ENCODE measurements at regions not wholly inside any gene's neighbourhood (a gene's known extent, or its start where the extent isn't known, plus 50 kb on each side); places are given as distances from the start of the nearest gene placed in this dataset.
"Not testable (repeated sequence)": the region's sequence is repeated elsewhere in the genome, so short reads cannot be mapped to it uniquely, and the experiment has no call there.

GRCh38 chr6:170144571-170145271 lies 146.2 kb downstream of the DLL1 start:
- no peak overlapping the region for H3K27ac ChIP-seq (ENCODE audit: insufficient read depth in 1 of 2, low read depth in 1 of 2, low read length in 2 of 2, poor library complexity in 1 of 2, severe bottlenecking in 2 of 2)
- ChIA-PET POLR2A (no interaction called here), CTCF (no interaction called here)
- H3K4me1 ChIP-seq (ENCODE audit: control extremely low read depth in 1 of 4, control insufficient read depth in 4 of 4, insufficient read depth in 4 of 4, low read length in 3 of 4) = peaks cover 0 to 32% (median 23%) of the 10 kb centered on the region in 4 experiments
- H3K36me3 ChIP-seq (ENCODE audit: control insufficient read depth in 4 of 4, insufficient read depth in 4 of 4, low read length in 3 of 4) = no peaks in the 10 kb centered on the region
- DNase-seq = peak; percentile 15 to 73 (median 72)
- no peak overlapping the region for H3K4me3 ChIP-seq (ENCODE audit: control insufficient read depth in 1 of 7, extremely low read depth in 1 of 7, insufficient read depth in 4 of 7, low read depth in 2 of 7, low read length in 6 of 7)
- peaks cover 0 to 3% (median 0%) of the 10 kb centered on the region in 5 experiments for H3K27me3 ChIP-seq (replicated peaks in 2 of 5; ENCODE audit: control insufficient read depth in 4 of 5, insufficient read depth in 5 of 5, low read length in 4 of 5)
- H3K9me3 ChIP-seq (ENCODE audit: control extremely low read depth in 1 of 5, control insufficient read depth in 4 of 5, insufficient read depth in 2 of 5, low read depth in 1 of 5, low read length in 4 of 5) = peaks cover 0 to 8% (median 5%) of the 10 kb centered on the region in 5 experiments
- WGBS (ENCODE audit: insufficient coverage) = 95% methylated on average over 3 of the region's 4 CpGs

- DNase-seq = no peak
- Histone ChIP-seq H3K27me3 (replicated peaks in 2 of 5; ENCODE audit: control insufficient read depth in 4 of 5, insufficient read depth in 5 of 5, low read length in 4 of 5) (peaks cover 0 to 3% (median 0%) of the 10 kb centered on the region in 5 experiments), H3K36me3 (ENCODE audit: control insufficient read depth in 4 of 4, insufficient read depth in 4 of 4, low read length in 3 of 4) (no peaks in the 10 kb centered on the region), H3K9me3 (ENCODE audit: control extremely low read depth in 1 of 5, control insufficient read depth in 4 of 5, insufficient read depth in 2 of 5, low read depth in 1 of 5, low read length in 4 of 5) (peaks cover 0 to 8% (median 5%) of the 10 kb centered on the region in 5 experiments), H3K4me3 (ENCODE audit: control insufficient read depth in 1 of 7, extremely low read depth in 1 of 7, insufficient read depth in 4 of 7, low read depth in 2 of 7, low read length in 6 of 7) (no peak overlapping the region), H3K4me1 (ENCODE audit: control extremely low read depth in 1 of 4, control insufficient read depth in 4 of 4, insufficient read depth in 4 of 4, low read length in 3 of 4) (peaks cover 0 to 21% (median 17%) of the 10 kb centered on the region in 4 experiments), H3K27ac (ENCODE audit: insufficient read depth in 1 of 2, low read depth in 1 of 2, low read length in 2 of 2, poor library complexity in 1 of 2, severe bottlenecking in 2 of 2) (no peak overlapping the region)
- 91% methylated on average over 7 of the region's 14 CpGs for WGBS (ENCODE audit: insufficient coverage)
- ChIA-PET CTCF (no interaction called here), POLR2A (no interaction called here)
Observed at GRCh38 chr6:170143401-170144150, 147.3 kb downstream of the DLL1 start.

GRCh38 chr6:170142559-170142958 lies 148.3 kb downstream of the DLL1 start:
- 100% methylated on average over 1 of the region's 7 CpGs for WGBS (ENCODE audit: insufficient coverage)
- DNase-seq = no peak
- no peak overlapping the region for H3K4me3 ChIP-seq (ENCODE audit: control insufficient read depth in 1 of 7, extremely low read depth in 1 of 7, insufficient read depth in 4 of 7, low read depth in 2 of 7, low read length in 6 of 7)
- ChIA-PET POLR2A (no interaction called here), CTCF (no interaction called here)
- H3K9me3 ChIP-seq (ENCODE audit: control extremely low read depth in 1 of 5, control insufficient read depth in 4 of 5, insufficient read depth in 2 of 5, low read depth in 1 of 5, low read length in 4 of 5) = peaks cover 0 to 8% (median 5%) of the 10 kb centered on the region in 5 experiments
- peaks cover 0 to 11% (median 8%) of the 10 kb centered on the region in 4 experiments for H3K4me1 ChIP-seq (ENCODE audit: control extremely low read depth in 1 of 4, control insufficient read depth in 4 of 4, insufficient read depth in 4 of 4, low read length in 3 of 4)
- H3K36me3 ChIP-seq (ENCODE audit: control insufficient read depth in 4 of 4, insufficient read depth in 4 of 4, low read length in 3 of 4) = no peaks in the 10 kb centered on the region
- H3K27ac ChIP-seq (ENCODE audit: insufficient read depth in 1 of 2, low read depth in 1 of 2, low read length in 2 of 2, poor library complexity in 1 of 2, severe bottlenecking in 2 of 2) = no peak overlapping the region
- H3K27me3 ChIP-seq (replicated peaks in 2 of 5; ENCODE audit: control insufficient read depth in 4 of 5, insufficient read depth in 5 of 5, low read length in 4 of 5) = peaks cover 0 to 11% (median 3%) of the 10 kb centered on the region in 5 experiments

- CTCF ChIA-PET; H3K36me3 ChIP-seq (ENCODE audit: control insufficient read depth in 4 of 4, insufficient read depth in 4 of 4, low read length in 3 of 4); H3K27ac ChIP-seq (ENCODE audit: insufficient read depth in 1 of 2, low read depth in 1 of 2, low read length in 2 of 2, poor library complexity in 1 of 2, severe bottlenecking in 2 of 2); POLR2A ChIA-PET; DNase-seq; H3K4me3 ChIP-seq (ENCODE audit: control insufficient read depth in 1 of 7, extremely low read depth in 1 of 7, insufficient read depth in 4 of 7, low read depth in 2 of 7, low read length in 6 of 7); H3K4me1 ChIP-seq (ENCODE audit: control extremely low read depth in 1 of 4, control insufficient read depth in 4 of 4, insufficient read depth in 4 of 4, low read length in 3 of 4): not testable (repeated sequence)
- WGBS (ENCODE audit: insufficient coverage) = 100% methylated on average over 3 of the region's 10 CpGs
- peaks cover 0 to 19% (median 10%) of the 10 kb centered on the region in 5 experiments for H3K9me3 ChIP-seq (ENCODE audit: control extremely low read depth in 1 of 5, control insufficient read depth in 4 of 5, insufficient read depth in 2 of 5, low read depth in 1 of 5, low read length in 4 of 5)
- H3K27me3 ChIP-seq (replicated peaks in 2 of 5; ENCODE audit: control insufficient read depth in 4 of 5, insufficient read depth in 5 of 5, low read length in 4 of 5) = peaks cover 0 to 26% (median 3%) of the 10 kb centered on the region in 5 experiments
Observed at GRCh38 chr6:170141061-170141460, 149.8 kb downstream of the DLL1 start.

- POLR2A ChIA-PET = no interaction called here
Observed at GRCh38 chr6:170140129-170140528, 150.7 kb downstream of the DLL1 start.

GRCh38 chr6:170139531-170139930 lies 151.3 kb downstream of the DLL1 start:
- DNase-seq = no peak
- no peak overlapping the region for H3K4me3 ChIP-seq (ENCODE audit: control insufficient read depth in 1 of 7, extremely low read depth in 1 of 7, insufficient read depth in 4 of 7, low read depth in 2 of 7, low read length in 6 of 7)
- no peaks in the 10 kb centered on the region for H3K36me3 ChIP-seq (ENCODE audit: control insufficient read depth in 4 of 4, insufficient read depth in 4 of 4, low read length in 3 of 4)
- peaks cover 0 to 39% (median 3%) of the 10 kb centered on the region in 5 experiments for H3K27me3 ChIP-seq (replicated peaks in 2 of 5; ENCODE audit: control insufficient read depth in 4 of 5, insufficient read depth in 5 of 5, low read length in 4 of 5)
- H3K9me3 ChIP-seq (ENCODE audit: control extremely low read depth in 1 of 5, control insufficient read depth in 4 of 5, insufficient read depth in 2 of 5, low read depth in 1 of 5, low read length in 4 of 5) = peaks cover 0 to 18% (median 7%) of the 10 kb centered on the region in 5 experiments
- ChIA-PET POLR2A (no interaction called here), CTCF (no interaction called here)
- H3K27ac ChIP-seq (ENCODE audit: insufficient read depth in 1 of 2, low read depth in 1 of 2, low read length in 2 of 2, poor library complexity in 1 of 2, severe bottlenecking in 2 of 2) = no peak overlapping the region
- WGBS (ENCODE audit: insufficient coverage) = 97% methylated on average over 22 of the region's 22 CpGs
- peaks cover 0 to 3% (median 0%) of the 10 kb centered on the region in 4 experiments for H3K4me1 ChIP-seq (ENCODE audit: control extremely low read depth in 1 of 4, control insufficient read depth in 4 of 4, insufficient read depth in 4 of 4, low read length in 3 of 4)

More at GRCh38 chr6:170140129-170140528, 150.7 kb downstream of the DLL1 start:
- no peak for DNase-seq
- H3K9me3 ChIP-seq (ENCODE audit: control extremely low read depth in 1 of 5, control insufficient read depth in 4 of 5, insufficient read depth in 2 of 5, low read depth in 1 of 5, low read length in 4 of 5) = peaks cover 0 to 19% (median 10%) of the 10 kb centered on the region in 5 experiments
- peaks cover 0 to 36% (median 3%) of the 10 kb centered on the region in 5 experiments for H3K27me3 ChIP-seq (replicated peaks in 2 of 5; ENCODE audit: control insufficient read depth in 4 of 5, insufficient read depth in 5 of 5, low read length in 4 of 5)
- H3K36me3 ChIP-seq (ENCODE audit: control insufficient read depth in 4 of 4, insufficient read depth in 4 of 4, low read length in 3 of 4) = no peaks in the 10 kb centered on the region
- CTCF ChIA-PET = no interaction called here
- whole genome bisulfite sequencing (ENCODE audit: insufficient coverage) = 94% methylated on average over 8 of the region's 13 CpGs
- no peak overlapping the region for H3K27ac ChIP-seq (ENCODE audit: insufficient read depth in 1 of 2, low read depth in 1 of 2, low read length in 2 of 2, poor library complexity in 1 of 2, severe bottlenecking in 2 of 2)
- peaks cover 0 to 3% (median 0%) of the 10 kb centered on the region in 4 experiments for H3K4me1 ChIP-seq (ENCODE audit: control extremely low read depth in 1 of 4, control insufficient read depth in 4 of 4, insufficient read depth in 4 of 4, low read length in 3 of 4)
- no peak overlapping the region for H3K4me3 ChIP-seq (ENCODE audit: control insufficient read depth in 1 of 7, extremely low read depth in 1 of 7, insufficient read depth in 4 of 7, low read depth in 2 of 7, low read length in 6 of 7)

GRCh38 chr6:170139046-170139445 lies 151.8 kb downstream of the DLL1 start:
- H3K4me3 ChIP-seq (ENCODE audit: control insufficient read depth in 1 of 7, extremely low read depth in 1 of 7, insufficient read depth in 4 of 7, low read depth in 2 of 7, low read length in 6 of 7); CTCF ChIA-PET; H3K4me1 ChIP-seq (ENCODE audit: control extremely low read depth in 1 of 4, control insufficient read depth in 4 of 4, insufficient read depth in 4 of 4, low read length in 3 of 4); H3K27ac ChIP-seq (ENCODE audit: insufficient read depth in 1 of 2, low read depth in 1 of 2, low read length in 2 of 2, poor library complexity in 1 of 2, severe bottlenecking in 2 of 2); DNase-seq; H3K36me3 ChIP-seq (ENCODE audit: control insufficient read depth in 4 of 4, insufficient read depth in 4 of 4, low read length in 3 of 4); POLR2A ChIA-PET: not testable (repeated sequence)
- 96% methylated on average over 24 of the region's 24 CpGs for WGBS (ENCODE audit: insufficient coverage)
- Histone ChIP-seq H3K9me3 (ENCODE audit: control extremely low read depth in 1 of 5, control insufficient read depth in 4 of 5, insufficient read depth in 2 of 5, low read depth in 1 of 5, low read length in 4 of 5) (peaks cover 0 to 15% (median 4%) of the 10 kb centered on the region in 5 experiments), H3K27me3 (replicated peaks in 2 of 5; ENCODE audit: control insufficient read depth in 4 of 5, insufficient read depth in 5 of 5, low read length in 4 of 5) (peaks cover 0 to 41% (median 3%) of the 10 kb centered on the region in 5 experiments)
